GM12864 (cell line): ENCODE measurements at regions not wholly inside any gene's neighbourhood (a gene's known extent, or its start where the extent isn't known, plus 50 kb on each side); places are given as distances from the start of the nearest gene placed in this dataset.

Experiments
- DNase-seq: peaks from one replicate; pipeline ENCODE4 v3.0.0-alpha.2; 2011; ENCODE audit warnings: low read depth
- H3K4me3 ChIP-seq: 2 replicates; pipeline ENCODE4 v1.5.1; 2011; ENCODE audit warnings: mild to moderate bottlenecking, low read depth, low read length, control low read depth
- TF ChIP-seq, protein P1 (sequence below): IDR thresholded peaks from 2 replicates; pipeline ENCODE4 v1.5.1; 2011; ENCODE audit warnings: low read depth, mild to moderate bottlenecking, moderate library complexity, low read length, control low read depth, inconsistent platforms; ENCODE audit errors: missing control alignments

DNA sequence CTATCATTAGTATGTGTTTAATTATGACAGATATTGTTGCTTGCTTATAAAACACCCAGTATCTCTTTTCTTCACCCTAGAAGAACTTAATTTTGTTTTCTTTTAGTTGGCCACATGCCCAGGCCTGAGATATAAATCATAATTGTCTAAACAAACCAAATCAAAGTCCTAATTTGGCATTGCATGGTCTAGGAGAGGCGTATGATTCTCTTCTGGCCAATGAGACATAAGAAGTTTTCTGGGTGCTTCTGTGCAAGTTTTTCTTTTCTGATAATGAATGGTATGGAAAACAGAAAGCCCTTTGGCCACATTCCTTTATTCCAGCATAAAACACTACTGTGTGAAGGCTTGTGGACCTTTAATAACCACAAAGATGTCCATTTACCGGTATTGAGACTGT, 192.9 kb upstream of the CTSO start:
- DNase-seq, result no peak
- H3K4me3 ChIP-seq, result no peak overlapping the region
- TF ChIP-seq, protein P1, sequence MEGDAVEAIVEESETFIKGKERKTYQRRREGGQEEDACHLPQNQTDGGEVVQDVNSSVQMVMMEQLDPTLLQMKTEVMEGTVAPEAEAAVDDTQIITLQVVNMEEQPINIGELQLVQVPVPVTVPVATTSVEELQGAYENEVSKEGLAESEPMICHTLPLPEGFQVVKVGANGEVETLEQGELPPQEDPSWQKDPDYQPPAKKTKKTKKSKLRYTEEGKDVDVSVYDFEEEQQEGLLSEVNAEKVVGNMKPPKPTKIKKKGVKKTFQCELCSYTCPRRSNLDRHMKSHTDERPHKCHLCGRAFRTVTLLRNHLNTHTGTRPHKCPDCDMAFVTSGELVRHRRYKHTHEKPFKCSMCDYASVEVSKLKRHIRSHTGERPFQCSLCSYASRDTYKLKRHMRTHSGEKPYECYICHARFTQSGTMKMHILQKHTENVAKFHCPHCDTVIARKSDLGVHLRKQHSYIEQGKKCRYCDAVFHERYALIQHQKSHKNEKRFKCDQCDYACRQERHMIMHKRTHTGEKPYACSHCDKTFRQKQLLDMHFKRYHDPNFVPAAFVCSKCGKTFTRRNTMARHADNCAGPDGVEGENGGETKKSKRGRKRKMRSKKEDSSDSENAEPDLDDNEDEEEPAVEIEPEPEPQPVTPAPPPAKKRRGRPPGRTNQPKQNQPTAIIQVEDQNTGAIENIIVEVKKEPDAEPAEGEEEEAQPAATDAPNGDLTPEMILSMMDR, result no peak

DNA sequence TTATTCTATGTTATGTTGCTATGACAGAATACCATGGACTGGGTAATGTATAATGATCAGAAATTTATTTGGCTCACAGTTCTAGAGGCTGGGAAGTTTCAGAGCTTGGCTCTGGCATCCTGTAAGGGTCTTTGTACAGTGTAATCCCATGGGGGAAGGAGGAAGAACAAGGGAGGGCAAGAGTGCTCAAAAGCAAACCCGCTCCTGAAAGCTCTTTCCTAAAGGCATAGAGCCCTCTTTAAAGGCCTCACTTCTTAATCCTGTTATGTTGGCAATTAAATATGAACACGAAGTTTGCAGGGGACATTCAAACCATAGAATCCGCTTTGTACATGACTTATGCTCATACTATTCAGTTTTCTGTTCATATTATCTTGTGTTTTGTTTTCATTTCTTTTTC, 191.3 kb upstream of the CTSO start:
- DNase-seq, result no peak
- TF ChIP-seq, protein P1, result no peak
- H3K4me3 ChIP-seq, result no peak overlapping the region

DNA sequence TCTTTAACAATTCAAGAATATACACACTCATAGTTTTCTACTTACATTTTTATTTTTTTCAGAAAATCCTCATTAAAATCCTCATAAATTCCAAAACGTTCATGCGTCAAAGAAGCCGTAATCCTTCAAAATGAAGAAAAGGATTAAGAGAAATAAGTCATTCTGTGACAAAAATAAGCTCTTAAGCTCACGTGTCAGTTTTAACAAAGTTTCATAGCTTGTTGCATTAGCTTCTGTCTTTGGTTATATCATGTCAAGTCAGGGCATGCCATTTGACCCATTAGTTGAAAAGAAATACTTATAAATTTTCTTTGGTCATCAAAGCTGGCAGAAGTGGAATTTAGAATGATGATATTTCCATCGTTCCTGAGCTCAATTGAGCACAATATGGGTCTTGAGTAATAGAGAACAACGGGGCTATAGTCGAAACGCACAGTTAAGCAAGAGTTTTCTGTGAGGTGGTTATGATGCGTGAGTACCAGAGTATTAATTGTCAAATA, 185.2 kb upstream of the CTSO start:
- H3K4me3 ChIP-seq, result no peak overlapping the region
- no peak for DNase-seq
- TF ChIP-seq, protein P1, result no peak

DNA sequence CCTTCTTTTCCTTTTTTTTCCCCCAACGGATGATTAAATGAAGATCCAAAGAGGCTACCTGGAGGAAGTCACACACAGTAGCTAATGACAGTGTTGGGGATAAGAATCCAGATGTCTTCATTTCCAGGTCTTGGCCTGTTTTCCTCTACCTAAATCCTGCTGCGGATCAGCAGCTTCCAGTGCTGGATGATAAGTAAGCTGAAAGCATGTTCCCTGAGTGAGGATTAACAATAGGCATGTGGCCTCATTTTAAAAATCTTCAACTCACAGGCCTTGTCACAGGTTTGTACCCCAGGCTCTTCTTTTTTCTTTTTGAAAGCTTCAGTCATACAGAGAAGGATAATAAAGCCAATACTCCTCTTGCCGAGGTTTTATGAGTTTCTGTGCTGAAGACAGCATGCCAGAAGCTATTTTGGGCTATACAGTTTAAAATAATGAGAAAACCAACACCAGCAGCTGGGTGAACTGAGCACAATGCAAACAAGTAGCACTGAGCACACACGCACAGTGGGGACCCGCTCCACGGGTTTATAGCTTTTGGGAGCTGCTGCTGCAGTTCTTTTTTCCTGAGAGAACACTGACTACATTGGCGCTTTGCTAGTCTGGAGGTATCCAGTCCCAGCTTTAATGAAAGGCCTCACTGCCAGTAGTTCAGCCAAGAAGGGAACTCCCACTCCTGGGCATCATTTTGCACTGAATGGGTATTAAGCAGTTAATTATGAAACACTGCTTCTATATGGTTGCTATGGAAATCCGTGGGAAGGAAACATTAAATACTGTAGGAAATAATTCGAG, 184.2 kb upstream of the CTSO start:
- H3K4me3 ChIP-seq, result no peak overlapping the region
- TF ChIP-seq, protein P1, result no peak
- no peak for DNase-seq

DNA sequence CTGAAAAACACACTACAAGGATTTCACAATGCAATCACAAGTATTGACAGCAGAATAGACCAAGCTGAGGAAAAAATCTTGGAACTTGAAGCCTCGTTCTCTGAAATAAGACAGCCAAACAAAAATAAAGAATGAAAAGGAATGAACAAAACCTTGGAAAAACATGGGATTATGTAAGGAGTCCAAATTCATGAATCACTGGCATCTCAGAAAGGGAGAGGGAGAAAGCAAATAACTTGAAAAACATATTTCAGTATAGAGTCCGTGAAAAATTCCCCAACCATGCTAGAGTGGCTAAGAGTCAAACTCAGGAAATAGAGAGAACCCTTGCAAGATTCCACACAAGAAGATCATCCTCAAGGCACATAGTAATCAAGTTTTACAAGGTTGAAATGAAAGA, 178.5 kb upstream of the CTSO start:
- no peak for DNase-seq
- no peak overlapping the region for H3K4me3 ChIP-seq
- TF ChIP-seq, protein P1, result no peak

DNA sequence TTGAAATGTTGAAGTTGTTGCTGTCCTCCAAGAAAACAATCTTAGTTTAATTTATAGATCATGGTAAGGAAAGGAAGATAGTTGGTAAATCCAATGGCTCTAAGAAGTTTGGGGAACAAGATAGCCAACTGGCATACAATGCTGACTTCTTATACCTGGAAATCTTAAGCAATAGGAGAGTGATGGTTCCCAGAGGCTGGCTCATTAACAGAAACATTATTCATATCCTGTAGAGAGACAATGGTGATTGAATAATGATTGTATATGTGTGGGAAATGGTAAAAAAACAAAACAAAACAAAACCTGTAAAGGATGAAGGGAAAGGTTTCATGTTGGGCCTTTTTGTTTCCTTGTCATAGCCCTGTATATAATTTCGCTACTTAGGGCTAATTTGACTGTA, 174.9 kb upstream of the CTSO start:
- TF ChIP-seq, protein P1, result no peak
- H3K4me3 ChIP-seq, result no peak overlapping the region
- no peak for DNase-seq

DNA sequence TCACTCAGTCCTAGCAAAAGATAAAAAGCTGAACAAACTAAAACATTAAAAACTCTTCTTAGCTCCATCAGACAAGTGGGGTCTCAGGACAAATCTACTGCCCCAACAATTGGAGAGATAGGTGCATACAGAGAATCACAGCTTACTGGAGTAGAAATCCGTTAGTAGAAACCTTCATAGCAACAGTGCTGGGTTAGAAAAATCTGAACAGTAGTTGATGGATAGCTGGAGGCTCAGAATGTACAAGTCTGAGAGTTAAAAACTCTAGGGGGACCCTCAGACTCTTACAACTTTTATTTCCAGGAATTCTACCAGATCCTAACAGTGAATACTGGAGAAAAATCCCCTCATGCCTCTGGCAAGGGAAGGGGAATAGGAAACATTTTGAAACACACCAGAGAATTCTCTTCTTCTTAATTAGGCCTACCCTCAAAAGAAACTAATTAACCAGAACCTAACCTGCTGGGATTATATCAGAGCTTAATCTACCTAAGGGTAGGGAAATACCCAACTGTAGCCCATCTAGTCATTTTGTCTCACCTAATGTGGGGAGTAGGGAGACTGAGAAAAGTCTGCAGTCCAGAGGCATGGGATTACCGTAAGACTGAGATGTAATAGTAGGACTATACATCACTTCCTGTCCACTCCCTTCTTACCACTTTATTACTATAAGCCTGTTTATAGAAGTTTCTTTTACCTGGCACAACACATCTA, 165.0 kb upstream of the CTSO start:
- no peak overlapping the region for H3K4me3 ChIP-seq
- TF ChIP-seq, protein P1, result no peak
- DNase-seq, result no peak
